SK-N-MC (cell line): ENCODE measurements at regions not wholly inside any gene's neighbourhood (a gene's known extent, or its start where the extent isn't known, plus 50 kb on each side); places are given as distances from the start of the nearest gene placed in this dataset.

Experiments used
- DNase-seq: peaks from one replicate; pipeline ENCODE4 v3.0.0-alpha.2; 2011; ENCODE audit warnings: low read depth, low spot score
- H3K27ac ChIP-seq: fragments of 200-600 bp; sonication (generic); 2 replicates; pipeline ENCODE4 v1.5.1; 2016; ENCODE audit warnings: mixed run types
- H3K36me3 ChIP-seq: fragments of 200-600 bp; sonication (generic); 2 replicates; pipeline ENCODE4 v1.6.1; 2017; ENCODE audit warnings: antibody characterized with exemption, low read length, mixed read lengths; ENCODE audit not compliant: insufficient read depth
- H3K4me3 ChIP-seq: fragments of 200-600 bp; sonication (generic); 2 replicates; pipeline ENCODE4 v1.5.1; 2016
- H3K9ac ChIP-seq: fragments of 200-600 bp; sonication (generic); 2 replicates; pipeline ENCODE4 v1.8.0; 2017; ENCODE audit warnings: mixed run types, mixed read lengths; ENCODE audit not compliant: insufficient read length
- H3K9me3 ChIP-seq: fragments of 200-600 bp; sonication (generic); 2 replicates; pipeline ENCODE4 v1.6.1; 2017; ENCODE audit warnings: low read depth, mild to moderate bottlenecking, antibody characterized with exemption, low read length, moderate library complexity, mixed read lengths
- EZH2 ChIP-seq: fragments of 200-600 bp; sonication (generic); IDR thresholded peaks from one replicate; pipeline ENCODE4 v1.6.1; 2017; ENCODE audit warnings: antibody characterized with exemption
- FOXP2 ChIP-seq: optimal IDR thresholded peaks from 2 replicates; pipeline ENCODE3; 2011; ENCODE audit warnings: mild to moderate bottlenecking, moderate library complexity; ENCODE audit not compliant: insufficient read depth; ENCODE audit errors: extremely low read length, control extremely low read depth
- POLR2AphosphoS5 ChIP-seq: IDR thresholded peaks from 2 replicates; pipeline ENCODE4 v1.6.1; 2012; ENCODE audit warnings: mild to moderate bottlenecking, low read depth, low read length, borderline replicate concordance

DNA sequence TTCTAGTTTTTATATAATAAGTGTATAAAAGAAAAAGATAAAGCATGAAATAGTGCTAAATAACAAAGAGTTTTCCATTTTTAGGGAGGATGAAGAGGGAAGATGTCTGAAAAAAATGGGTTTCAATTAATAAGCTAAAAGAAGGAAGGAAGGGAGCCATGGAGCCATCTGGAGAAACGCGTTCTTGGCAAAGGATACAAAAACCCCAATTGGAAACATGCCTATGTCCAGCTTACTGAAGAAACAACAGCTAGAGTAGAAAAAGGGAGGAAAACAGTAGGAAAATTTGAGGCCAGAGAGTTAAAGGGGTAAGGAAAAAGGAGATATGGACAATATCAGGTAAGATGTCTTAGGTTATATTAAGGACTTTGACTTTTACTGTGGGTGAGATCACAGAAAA lies 416.2 kb upstream of the GHITM start:
- TF ChIP-seq EZH2 = no peak
- TF ChIP-seq FOXP2 = no peak
- TF ChIP-seq POLR2AphosphoS5 = no peak
- DNase-seq = no peak
- Histone ChIP-seq H3K9me3 (no peaks in the 10 kb centered on the region), H3K4me3 (no peak overlapping the region), H3K27ac (no peak overlapping the region), H3K9ac (no peak overlapping the region), H3K36me3 (no peaks in the 10 kb centered on the region)

DNA sequence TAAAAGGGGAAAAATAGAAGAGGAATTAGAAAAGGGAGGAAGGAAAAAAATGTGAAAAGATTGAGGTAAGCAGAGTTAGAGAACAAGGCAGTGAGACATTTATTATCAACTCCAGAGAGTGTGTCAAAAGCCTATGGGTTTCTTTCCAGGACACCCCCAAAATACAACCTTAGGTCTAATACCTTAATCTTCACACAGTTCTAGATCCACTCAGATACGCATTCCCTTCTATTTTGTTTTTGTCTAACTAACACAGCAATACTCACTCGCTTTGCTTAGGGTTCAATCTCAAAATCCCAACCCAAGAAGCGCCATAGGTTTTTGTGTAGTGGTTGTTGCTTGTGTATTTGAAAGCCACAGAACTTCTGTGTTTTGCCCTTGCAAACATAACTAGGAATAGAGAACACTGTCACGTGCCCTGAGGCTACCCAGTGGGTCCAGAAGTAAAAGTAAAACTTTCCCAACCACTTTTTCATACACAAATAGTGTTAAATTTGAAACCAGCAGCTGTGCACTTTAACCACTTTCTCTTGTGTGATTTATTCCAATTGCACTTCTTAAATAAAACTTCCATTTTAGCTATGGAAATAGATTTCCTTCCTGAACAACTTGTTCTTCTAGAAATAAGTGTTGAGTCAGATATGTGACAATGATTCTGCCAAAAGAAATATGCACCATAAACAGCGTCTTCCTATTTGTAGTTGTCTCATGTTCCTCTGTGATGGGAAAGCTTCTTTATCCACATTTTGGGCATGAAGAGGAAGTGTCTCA lies 414.7 kb upstream of the GHITM start:
- no peak overlapping the region for H3K4me3 ChIP-seq
- no peak for DNase-seq
- H3K36me3 ChIP-seq = no peaks in the 10 kb centered on the region
- TF ChIP-seq EZH2 (no peak), FOXP2 (no peak), POLR2AphosphoS5 (no peak)
- H3K9ac ChIP-seq = no peak overlapping the region
- no peaks in the 10 kb centered on the region for H3K9me3 ChIP-seq
- no peak overlapping the region for H3K27ac ChIP-seq

DNA sequence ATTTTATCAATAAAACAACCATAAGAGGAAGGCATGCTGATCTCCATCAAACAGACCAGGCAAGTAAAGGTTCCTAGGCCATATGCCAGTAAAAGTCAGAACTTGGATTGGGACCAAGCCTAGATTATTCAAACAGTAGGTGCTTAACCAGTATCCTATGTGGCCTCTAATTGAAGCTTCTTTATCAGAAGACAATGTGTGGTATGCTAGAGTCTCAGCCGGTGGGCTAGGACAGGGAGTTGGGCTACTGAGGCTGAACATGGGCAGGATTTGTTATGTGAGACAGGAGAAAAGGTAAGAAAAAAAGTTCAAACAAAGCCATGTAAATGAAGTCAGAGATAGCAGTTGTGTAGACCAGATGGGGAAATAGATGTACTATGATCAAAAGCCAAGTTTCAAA lies 413.7 kb upstream of the GHITM start:
- Histone ChIP-seq H3K27ac (no peak overlapping the region), H3K36me3 (no peaks in the 10 kb centered on the region), H3K9ac (no peak overlapping the region), H3K4me3 (no peak overlapping the region), H3K9me3 (no peaks in the 10 kb centered on the region)
- TF ChIP-seq EZH2 = no peak
- TF ChIP-seq POLR2AphosphoS5 = no peak
- TF ChIP-seq FOXP2 = no peak
- DNase-seq = no peak

DNA sequence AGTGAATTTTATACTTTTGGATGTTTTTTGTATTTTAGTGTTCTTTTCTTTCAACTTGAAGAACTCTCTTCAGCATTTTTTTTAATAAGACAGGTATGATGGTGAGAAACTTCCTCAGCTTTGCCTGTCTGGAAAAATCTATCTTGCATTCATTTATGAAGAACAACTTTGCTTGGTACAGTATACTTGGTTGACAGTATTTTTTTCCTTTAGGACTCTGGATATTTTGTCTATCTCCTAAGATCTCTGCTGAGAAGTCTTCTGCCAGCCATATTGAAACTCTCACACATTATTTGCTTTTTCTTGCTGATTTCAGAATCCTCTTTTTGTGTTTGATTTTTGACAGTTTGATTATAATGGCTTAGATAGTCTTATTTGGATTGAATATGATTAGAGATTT lies 405.0 kb upstream of the GHITM start:
- Histone ChIP-seq H3K9me3 (no peaks in the 10 kb centered on the region), H3K9ac (no peak overlapping the region), H3K27ac (no peak overlapping the region), H3K36me3 (no peaks in the 10 kb centered on the region), H3K4me3 (no peak overlapping the region)
- TF ChIP-seq EZH2 (no peak), POLR2AphosphoS5 (no peak), FOXP2 (no peak)
- DNase-seq = no peak

DNA sequence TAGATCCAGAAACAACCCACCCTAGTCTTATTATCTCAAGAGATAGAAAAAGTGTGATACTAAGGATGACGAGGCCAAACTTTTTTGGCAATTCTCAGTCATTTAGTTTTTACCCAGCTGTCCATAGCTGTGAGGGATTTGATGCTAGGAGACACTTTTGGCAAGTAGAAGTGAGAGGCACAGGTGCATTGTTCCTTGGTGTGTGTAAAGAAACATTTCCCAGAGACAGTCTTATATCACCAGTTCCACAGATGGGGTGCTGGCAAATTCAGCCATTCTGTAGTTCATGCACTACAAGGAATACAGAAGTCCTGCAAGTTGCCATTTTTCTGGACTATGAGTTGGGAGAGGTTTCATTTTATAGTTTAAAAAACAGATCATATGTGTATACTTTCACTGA lies 403.3 kb upstream of the GHITM start:
- Histone ChIP-seq H3K36me3 (no peaks in the 10 kb centered on the region), H3K9ac (no peak overlapping the region), H3K9me3 (no peaks in the 10 kb centered on the region), H3K4me3 (no peak overlapping the region), H3K27ac (no peak overlapping the region)
- DNase-seq = no peak
- TF ChIP-seq POLR2AphosphoS5 = no peak
- no peak for TF ChIP-seq EZH2
- no peak for TF ChIP-seq FOXP2

DNA sequence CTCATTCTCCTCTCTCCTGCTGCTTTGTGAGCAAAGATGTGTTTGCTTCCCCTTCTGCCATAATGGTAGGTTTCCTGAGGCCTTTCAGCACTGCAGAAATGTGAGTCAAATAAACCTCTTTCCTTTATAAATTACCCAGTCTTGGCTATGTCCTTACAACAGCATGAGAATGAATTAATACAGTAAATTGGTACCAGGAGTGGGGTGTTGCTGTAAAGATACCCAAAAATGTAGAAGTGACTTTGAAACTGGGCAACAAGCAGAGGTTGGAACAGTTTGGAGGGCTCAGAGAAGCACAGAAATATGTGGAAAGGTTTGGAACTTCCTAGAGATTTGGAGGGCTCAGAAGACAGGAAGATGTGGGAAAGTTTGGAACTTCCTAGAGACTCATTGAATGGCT lies 388.7 kb upstream of the GHITM start:
- Histone ChIP-seq H3K36me3 (no peaks in the 10 kb centered on the region), H3K4me3 (no peak overlapping the region), H3K27ac (no peak overlapping the region), H3K9me3 (no peaks in the 10 kb centered on the region), H3K9ac (no peak overlapping the region)
- TF ChIP-seq EZH2 = no peak
- no peak for TF ChIP-seq POLR2AphosphoS5
- TF ChIP-seq FOXP2 = no peak
- no peak for DNase-seq

DNA sequence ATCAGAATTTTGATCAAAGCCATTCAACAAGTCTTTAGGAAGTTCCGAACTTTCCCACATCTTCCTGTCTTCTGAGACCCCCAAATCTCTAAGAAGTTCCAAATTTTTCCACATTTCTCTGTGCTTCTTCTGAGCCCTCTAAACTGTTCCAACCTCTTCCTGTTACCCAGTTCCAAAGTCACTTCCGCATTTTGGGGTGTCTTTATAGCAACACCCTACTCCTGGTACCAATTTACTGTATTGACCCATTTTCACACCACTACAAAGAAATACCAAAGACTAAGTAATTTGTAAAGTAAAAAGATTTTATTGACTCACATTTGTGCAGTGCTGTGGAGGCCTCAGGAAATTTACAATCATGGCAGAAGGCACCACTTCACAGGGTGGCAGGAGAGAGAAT lies 385.8 kb upstream of the GHITM start:
- Histone ChIP-seq H3K9ac (no peak overlapping the region), H3K36me3 (no peaks in the 10 kb centered on the region), H3K27ac (no peak overlapping the region), H3K4me3 (no peak overlapping the region), H3K9me3 (no peaks in the 10 kb centered on the region)
- no peak for DNase-seq
- TF ChIP-seq POLR2AphosphoS5 (no peak), FOXP2 (no peak), EZH2 (no peak)

DNA sequence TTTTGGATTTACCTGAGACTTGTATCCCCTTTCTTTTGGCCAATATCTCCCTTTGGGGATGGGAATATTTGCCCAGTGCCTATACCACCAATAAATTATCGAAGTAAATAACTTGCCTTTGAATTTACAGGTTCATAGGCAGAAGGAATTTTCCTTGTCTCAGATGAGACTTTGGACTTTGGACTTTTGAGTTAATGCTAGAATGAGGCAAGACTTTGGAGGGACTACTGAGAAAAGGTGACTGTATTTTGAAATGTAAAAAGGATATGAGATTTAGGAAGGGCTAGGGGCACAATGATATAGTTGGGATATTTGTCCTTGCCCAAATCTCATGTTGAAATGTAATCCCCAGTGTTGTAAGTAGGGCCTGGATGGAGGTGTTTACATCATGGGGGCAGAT lies 384.5 kb upstream of the GHITM start:
- H3K9ac ChIP-seq = no peak overlapping the region
- H3K9me3 ChIP-seq = no peaks in the 10 kb centered on the region
- no peak overlapping the region for H3K4me3 ChIP-seq
- H3K36me3 ChIP-seq = no peaks in the 10 kb centered on the region
- TF ChIP-seq EZH2 (no peak), POLR2AphosphoS5 (no peak), FOXP2 (no peak)
- H3K27ac ChIP-seq = no peak overlapping the region
- no peak for DNase-seq

DNA sequence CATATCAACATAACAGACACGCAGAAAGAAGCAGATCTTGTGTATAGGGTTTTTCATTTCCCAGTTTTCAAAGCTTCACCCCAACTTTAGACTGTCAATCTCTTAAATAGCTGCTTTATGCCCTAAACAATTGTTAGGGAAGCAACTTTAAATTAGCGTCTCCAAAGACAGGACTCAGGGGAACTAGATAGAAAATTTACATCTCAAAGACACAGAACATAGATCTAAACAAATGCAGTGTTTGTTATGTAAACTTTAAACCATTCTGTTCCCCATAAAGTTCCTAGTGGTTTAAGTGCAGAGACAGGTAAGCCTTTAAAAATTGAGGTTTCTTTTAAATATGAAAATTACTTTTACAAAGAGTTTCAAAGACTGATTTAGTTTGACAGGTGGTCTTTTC lies 379.2 kb upstream of the GHITM start:
- no peak for DNase-seq
- no peak overlapping the region for H3K4me3 ChIP-seq
- TF ChIP-seq POLR2AphosphoS5 (no peak), FOXP2 (no peak), EZH2 (no peak)
- no peaks in the 10 kb centered on the region for H3K36me3 ChIP-seq
- no peak overlapping the region for H3K27ac ChIP-seq
- H3K9me3 ChIP-seq = no peaks in the 10 kb centered on the region
- no peak overlapping the region for H3K9ac ChIP-seq
